SIG-M5 treated with dmso at 0.1 percent for 504 hours (cell line): ENCODE measurements at regions not wholly inside any gene's neighbourhood (a gene's known extent, or its start where the extent isn't known, plus 50 kb on each side); places are given as distances from the start of the nearest gene placed in this dataset.

Experiments used
- DNase-seq: peaks from one replicate; lab custom pipeline; 2025; ENCODE audit not compliant: unreplicated experiment; lab: John Stamatoyannopoulos, UW

GRCh38 chr4:83793481-83793880, 257.6 kb downstream of the GPAT3 start:
- no peak for DNase-seq

GRCh38 chr4:83785891-83786290, 250.0 kb downstream of the GPAT3 start:
- DNase-seq = no peak

GRCh38 chr4:83783215-83783614, 247.3 kb downstream of the GPAT3 start:
- DNase-seq = no peak

GRCh38 chr4:83782591-83782990, 246.7 kb downstream of the GPAT3 start:
- no peak for DNase-seq

GRCh38 chr4:83781434-83781833, 245.5 kb downstream of the GPAT3 start:
- DNase-seq = no peak

- no peak for DNase-seq
These were observed 244.3 kb downstream of the GPAT3 start for GRCh38 chr4:83780053-83780733.

GRCh38 chr4:83779103-83780052, 243.5 kb downstream of the GPAT3 start:
- DNase-seq = no peak

- DNase-seq = no peak
These were observed 236.8 kb downstream of the GPAT3 start for GRCh38 chr4:83772685-83773084.

GRCh38 chr4:83771113-83771705, 235.3 kb downstream of the GPAT3 start:
- DNase-seq = peak; percentile 8

GRCh38 chr4:83768146-83768545, 232.2 kb downstream of the GPAT3 start:
- DNase-seq = no peak

- DNase-seq = no peak
These were observed 231.2 kb downstream of the GPAT3 start for GRCh38 chr4:83767067-83767466.

- no peak for DNase-seq
These were observed 223.7 kb downstream of the GPAT3 start for GRCh38 chr4:83759611-83760010.

- no peak for DNase-seq
These were observed 222.4 kb downstream of the GPAT3 start for GRCh38 chr4:83758285-83758684.

GRCh38 chr4:83757121-83757621, 221.3 kb downstream of the GPAT3 start:
- DNase-seq = no peak

- no peak for DNase-seq
These were observed 217.4 kb downstream of the GPAT3 start for GRCh38 chr4:83753260-83753659.

- DNase-seq = no peak
These were observed 215.5 kb downstream of the GPAT3 start for GRCh38 chr4:83751336-83751949.

- DNase-seq = no peak
These were observed 212.8 kb downstream of the GPAT3 start for GRCh38 chr4:83748711-83749110.

GRCh38 chr4:83738895-83739294, 203.0 kb downstream of the GPAT3 start:
- DNase-seq = no peak

- DNase-seq = no peak
These were observed 198.7 kb downstream of the GPAT3 start for GRCh38 chr4:83734576-83734975.

GRCh38 chr4:83732114-83732635, 196.3 kb downstream of the GPAT3 start:
- DNase-seq = no peak

GRCh38 chr4:83731609-83732008, 195.7 kb downstream of the GPAT3 start:
- DNase-seq = no peak
